ENCODE measurements at regions not wholly inside any gene's neighbourhood (a gene's known extent, or its start where the extent isn't known, plus 50 kb on each side); places are given as distances from the start of the nearest gene placed in this dataset.

DNA sequence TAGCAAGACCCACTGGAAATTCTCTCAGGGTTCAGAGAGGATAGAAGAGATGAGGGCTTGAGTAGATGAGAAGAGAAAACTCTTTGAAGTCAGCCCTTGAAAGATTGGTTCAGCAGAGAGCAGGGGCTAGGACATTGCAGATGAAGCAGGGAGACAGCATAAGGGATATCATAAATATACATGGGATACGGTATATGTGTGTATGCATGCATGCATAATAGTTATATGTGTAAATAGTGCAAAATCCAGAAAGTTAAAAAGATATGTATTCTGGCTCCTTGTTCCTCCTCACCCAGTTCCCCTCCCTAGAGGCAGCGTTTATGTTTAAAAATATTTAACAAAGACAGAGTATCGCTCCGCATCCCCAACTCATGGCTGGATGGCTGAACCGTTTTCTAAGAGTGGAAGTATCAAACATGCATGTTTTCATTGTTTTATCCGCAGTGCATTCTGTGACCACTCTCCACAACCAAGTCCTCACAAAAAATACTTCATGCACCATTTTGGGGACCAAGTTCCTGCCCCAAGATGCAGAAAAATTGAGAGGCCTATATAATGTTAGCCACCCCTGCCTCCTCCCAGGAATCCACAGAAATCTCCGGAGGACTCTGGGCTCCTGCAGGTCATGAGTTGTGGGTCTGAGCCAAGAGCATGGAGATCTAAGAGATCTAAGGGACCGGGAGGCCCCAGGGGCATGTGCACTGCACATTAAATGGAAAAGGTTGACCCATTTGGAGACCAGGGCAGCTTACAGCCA is 119.5 kb downstream of the MTX3 start:
- no peaks in the 10 kb centered on the region for H3K9me3 ChIP-seq
- no peak overlapping the region for H3K4me3 ChIP-seq
- H3K27ac ChIP-seq: no peak overlapping the region
- TF ChIP-seq, protein P1, sequence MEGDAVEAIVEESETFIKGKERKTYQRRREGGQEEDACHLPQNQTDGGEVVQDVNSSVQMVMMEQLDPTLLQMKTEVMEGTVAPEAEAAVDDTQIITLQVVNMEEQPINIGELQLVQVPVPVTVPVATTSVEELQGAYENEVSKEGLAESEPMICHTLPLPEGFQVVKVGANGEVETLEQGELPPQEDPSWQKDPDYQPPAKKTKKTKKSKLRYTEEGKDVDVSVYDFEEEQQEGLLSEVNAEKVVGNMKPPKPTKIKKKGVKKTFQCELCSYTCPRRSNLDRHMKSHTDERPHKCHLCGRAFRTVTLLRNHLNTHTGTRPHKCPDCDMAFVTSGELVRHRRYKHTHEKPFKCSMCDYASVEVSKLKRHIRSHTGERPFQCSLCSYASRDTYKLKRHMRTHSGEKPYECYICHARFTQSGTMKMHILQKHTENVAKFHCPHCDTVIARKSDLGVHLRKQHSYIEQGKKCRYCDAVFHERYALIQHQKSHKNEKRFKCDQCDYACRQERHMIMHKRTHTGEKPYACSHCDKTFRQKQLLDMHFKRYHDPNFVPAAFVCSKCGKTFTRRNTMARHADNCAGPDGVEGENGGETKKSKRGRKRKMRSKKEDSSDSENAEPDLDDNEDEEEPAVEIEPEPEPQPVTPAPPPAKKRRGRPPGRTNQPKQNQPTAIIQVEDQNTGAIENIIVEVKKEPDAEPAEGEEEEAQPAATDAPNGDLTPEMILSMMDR (IDR thresholded peaks at IDR 0.05): no peak
- no peak for TF ChIP-seq POLR2A (IDR thresholded peaks at IDR 0.05)
- H3K27me3 ChIP-seq: peaks cover 0 to 10% (median 0%) of the 10 kb centered on the region in 4 donors
- intact Hi-C loops (cut with DNase I): no loop called here
- WGBS, 2 donors: 86 to 89% methylated on average over 7 to 8 of the region's 8 CpGs
- no peaks in the 10 kb centered on the region for H3K36me3 ChIP-seq
- DNase-seq: no peak
- H3K4me1 ChIP-seq: no peaks in the 10 kb centered on the region

DNA sequence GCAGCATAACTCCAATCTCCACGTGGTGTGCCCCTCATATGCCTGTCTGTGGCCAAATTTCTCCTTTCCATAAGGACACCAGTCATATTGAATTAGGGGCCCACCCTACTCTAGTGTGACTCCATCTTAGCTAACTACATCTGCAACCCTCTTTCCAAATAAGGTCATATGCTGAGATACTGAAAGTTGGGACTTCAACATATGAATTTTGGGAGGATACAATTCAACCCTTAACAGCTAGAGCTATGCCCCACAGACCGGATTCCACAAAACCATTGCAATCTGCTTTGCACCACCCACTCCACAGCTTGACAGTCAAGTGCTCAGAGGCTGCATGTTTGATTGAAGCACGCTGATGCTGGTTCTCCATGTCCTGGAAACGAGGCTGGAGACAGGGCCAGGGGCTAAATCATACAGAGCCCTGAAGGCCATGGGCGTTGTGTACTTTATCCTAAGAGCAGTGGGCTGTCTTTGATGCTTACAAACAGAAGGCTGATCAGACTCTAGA is 122.8 kb downstream of the MTX3 start:
- no peak overlapping the region for H3K27ac ChIP-seq
- H3K9me3 ChIP-seq: no peaks in the 10 kb centered on the region
- no peak overlapping the region for H3K4me3 ChIP-seq
- DNase-seq: no peak
- 54 to 57% methylated on average over 5 of the region's 5 CpGs for WGBS, 2 donors
- H3K27me3 ChIP-seq: peaks cover 0 to 13% (median 0%) of the 10 kb centered on the region in 4 donors
- H3K4me1 ChIP-seq: no peaks in the 10 kb centered on the region
- TF ChIP-seq, protein P1 (IDR thresholded peaks at IDR 0.05): no peak
- TF ChIP-seq POLR2A (IDR thresholded peaks at IDR 0.05): no peak
- intact Hi-C loops (cut with DNase I): no loop called here
- H3K36me3 ChIP-seq: no peaks in the 10 kb centered on the region

DNA sequence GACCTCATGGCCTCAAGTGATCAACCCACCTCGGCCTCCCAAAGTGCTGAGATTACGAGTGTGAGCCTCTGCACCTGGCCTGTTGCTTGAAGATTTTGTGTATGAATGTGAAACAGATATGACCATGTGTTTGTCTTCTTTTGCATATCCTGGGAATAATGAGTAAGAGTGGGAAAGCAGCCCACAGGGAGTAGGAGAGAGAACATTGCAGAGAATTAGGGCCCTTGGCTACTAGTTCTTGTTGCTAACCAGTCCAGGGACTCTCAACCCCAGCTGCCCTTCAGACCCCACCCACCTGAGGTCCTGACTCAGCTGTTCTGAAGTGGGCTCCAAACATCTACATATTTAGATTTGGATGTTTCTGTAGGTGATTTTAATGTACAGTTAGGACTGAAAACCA is 125.5 kb downstream of the MTX3 start:
- H3K27ac ChIP-seq: no peak overlapping the region
- no peak for TF ChIP-seq POLR2A (IDR thresholded peaks at IDR 0.05)
- TF ChIP-seq, protein P1 (IDR thresholded peaks at IDR 0.05): no peak
- no peak overlapping the region for H3K4me3 ChIP-seq
- H3K27me3 ChIP-seq: peaks cover 0 to 13% (median 0%) of the 10 kb centered on the region in 4 donors
- no peaks in the 10 kb centered on the region for H3K9me3 ChIP-seq
- no peaks in the 10 kb centered on the region for H3K4me1 ChIP-seq
- H3K36me3 ChIP-seq: no peaks in the 10 kb centered on the region
- intact Hi-C loops (cut with DNase I): no loop called here
- no peak for DNase-seq
- WGBS, 2 donors: 100% methylated on average over 1 of the region's 2 CpGs; no CpG with 5 or more reads in 1 of the 2 donors

DNA sequence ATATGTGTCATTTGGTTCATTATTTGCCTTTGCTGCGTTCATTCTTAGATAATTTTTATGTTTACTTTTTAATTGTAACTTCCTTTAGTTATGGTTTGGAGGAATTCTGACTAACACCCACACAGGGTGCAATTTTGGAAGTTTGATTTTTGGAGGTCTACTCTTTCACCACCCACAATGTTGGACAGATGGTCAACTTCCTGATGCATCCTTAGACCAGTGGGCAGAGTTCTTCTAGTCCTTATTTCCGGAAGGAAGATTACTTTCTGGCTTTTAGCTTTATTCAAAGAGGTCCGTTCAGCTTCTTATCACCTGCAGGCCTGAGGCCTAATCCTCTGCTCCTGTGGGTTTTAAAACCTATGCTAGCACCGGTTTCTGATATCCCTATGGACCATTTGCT is 126.7 kb downstream of the MTX3 start:
- WGBS, 2 donors: 40 to 66% methylated on average over 4 of the region's 4 CpGs
- Histone ChIP-seq H3K4me1 (no peaks in the 10 kb centered on the region), H3K27ac (no peak overlapping the region), H3K4me3 (no peak overlapping the region), H3K9me3 (no peaks in the 10 kb centered on the region), H3K27me3 (peaks cover 0 to 13% (median 0%) of the 10 kb centered on the region in 4 donors), H3K36me3 (no peaks in the 10 kb centered on the region)
- TF ChIP-seq, protein P1 (IDR thresholded peaks at IDR 0.05): no peak
- TF ChIP-seq POLR2A (IDR thresholded peaks at IDR 0.05): no peak
- DNase-seq: no peak
- intact Hi-C loops (cut with DNase I): no loop called here

DNA sequence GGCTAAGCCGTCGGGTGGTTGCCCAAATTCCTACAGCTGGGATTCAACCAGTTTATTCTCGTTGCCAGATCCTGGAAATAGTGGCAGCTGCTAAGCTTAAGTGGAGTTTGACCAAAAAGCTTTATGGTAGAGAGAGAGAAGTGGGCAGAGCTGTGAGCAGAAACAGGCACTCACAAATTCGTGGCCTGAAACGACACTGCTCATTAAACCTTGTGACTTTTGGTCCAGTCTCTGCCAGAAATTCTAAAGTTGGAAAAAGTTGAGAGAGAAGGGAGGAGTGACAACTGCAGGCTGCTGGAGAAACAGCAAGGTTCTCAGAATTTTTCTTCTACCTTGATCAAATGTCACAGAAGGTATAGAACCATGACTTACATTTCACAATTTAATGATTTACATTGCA is 131.5 kb downstream of the MTX3 start:
- no peaks in the 10 kb centered on the region for H3K36me3 ChIP-seq
- intact Hi-C loops (cut with DNase I): no loop called here
- H3K9me3 ChIP-seq: no peaks in the 10 kb centered on the region
- TF ChIP-seq POLR2A (IDR thresholded peaks at IDR 0.05): no peak
- TF ChIP-seq, protein P1 (IDR thresholded peaks at IDR 0.05): no peak
- H3K27ac ChIP-seq: no peak overlapping the region
- DNase-seq: no peak
- WGBS, 2 donors: 65 to 87% methylated on average over 5 of the region's 5 CpGs
- no peaks in the 10 kb centered on the region for H3K27me3 ChIP-seq
- H3K4me3 ChIP-seq: no peak overlapping the region
- H3K4me1 ChIP-seq: no peaks in the 10 kb centered on the region

Measured in esophagus squamous epithelium (tissue), 5 donors.